Chondrocyte (in vitro differentiated cells): ENCODE measurements at regions not wholly inside any gene's neighbourhood (a gene's known extent, or its start where the extent isn't known, plus 50 kb on each side); places are given as distances from the start of the nearest gene placed in this dataset.
A peak's percentile ranks its signal among the peaks of the same experiment; 100 is the strongest.
"Not testable (repeated sequence)": the region's sequence is repeated elsewhere in the genome, so short reads cannot be mapped to it uniquely, and the experiment has no call there.

Experiments used
- DNase-seq: peaks from one replicate; pipeline ENCODE4 v3.0.0; 2021; ENCODE audit warnings: mixed read lengths, low spot score
- H3K27ac Mint-ChIP-seq: one replicate; pipeline ENCODE4 v1.8.0; 2021; ENCODE audit warnings: mild to moderate bottlenecking, moderate library complexity, mixed read lengths; ENCODE audit not compliant: unreplicated experiment
- H3K27me3 Mint-ChIP-seq: 2 replicates; pipeline ENCODE4 v1.8.0; 2021; ENCODE audit warnings: low read depth, mixed read lengths
- H3K36me3 Mint-ChIP-seq: 2 replicates; pipeline ENCODE4 v1.8.0; 2021; ENCODE audit warnings: low read depth, mixed read lengths
- H3K4me1 Mint-ChIP-seq: 2 replicates; pipeline ENCODE4 v1.8.0; 2021; ENCODE audit warnings: low read depth, mild to moderate bottlenecking, mixed read lengths
- H3K4me3 Mint-ChIP-seq: one replicate; pipeline ENCODE4 v1.8.0; 2021; ENCODE audit warnings: mild to moderate bottlenecking, moderate library complexity, mixed read lengths; ENCODE audit not compliant: unreplicated experiment
- H3K9me3 Mint-ChIP-seq: 2 replicates; pipeline ENCODE4 v1.8.0; 2021; ENCODE audit warnings: low read depth, mixed read lengths
- CTCF ChIP-seq: fragments of 200-600 bp; sonication (generic); IDR thresholded peaks from 2 replicates; pipeline ENCODE4 v1.5.0; 2021; ENCODE audit warnings: antibody characterized with exemption, mild to moderate bottlenecking, moderate library complexity

- Mint-ChIP-seq H3K36me3 (no peaks in the 10 kb centered on the region), H3K4me1 (peaks cover 31% of the 10 kb centered on the region), H3K27ac (peak overlapping the region; percentile 81), H3K27me3 (no peaks in the 10 kb centered on the region), H3K9me3 (no peaks in the 10 kb centered on the region), H3K4me3 (no peak overlapping the region)
- DNase-seq, result no peak
- no peak for TF ChIP-seq CTCF
Observed at GRCh38 chr20:56778765-56779195, 149.7 kb downstream of the TFAP2C start.

- TF ChIP-seq CTCF, result no peak
- Mint-ChIP-seq H3K27ac (no peak overlapping the region), H3K4me1 (peaks cover 31% of the 10 kb centered on the region), H3K27me3 (no peaks in the 10 kb centered on the region), H3K36me3 (no peaks in the 10 kb centered on the region), H3K9me3 (no peaks in the 10 kb centered on the region), H3K4me3 (no peak overlapping the region)
- DNase-seq, result no peak
Observed at GRCh38 chr20:56779452-56780143, 150.5 kb downstream of the TFAP2C start.

GRCh38 chr20:56780266-56780665 lies 151.2 kb downstream of the TFAP2C start:
- Mint-ChIP-seq H3K4me1 (peaks cover 31% of the 10 kb centered on the region), H3K27me3 (no peaks in the 10 kb centered on the region), H3K4me3 (no peak overlapping the region), H3K9me3 (no peaks in the 10 kb centered on the region), H3K27ac (no peak overlapping the region), H3K36me3 (no peaks in the 10 kb centered on the region)
- no peak for TF ChIP-seq CTCF
- no peak for DNase-seq

GRCh38 chr20:56781108-56781739 lies 152.1 kb downstream of the TFAP2C start:
- no peak for TF ChIP-seq CTCF
- Mint-ChIP-seq H3K9me3 (no peaks in the 10 kb centered on the region), H3K36me3 (no peaks in the 10 kb centered on the region), H3K27ac (no peak overlapping the region), H3K27me3 (no peaks in the 10 kb centered on the region), H3K4me1 (peaks cover 31% of the 10 kb centered on the region), H3K4me3 (no peak overlapping the region)
- peak; percentile 78 for DNase-seq

GRCh38 chr20:56781987-56782560 lies 153.0 kb downstream of the TFAP2C start:
- not testable (repeated sequence) for H3K27ac Mint-ChIP-seq, H3K4me3 Mint-ChIP-seq, DNase-seq, H3K9me3 Mint-ChIP-seq, H3K27me3 Mint-ChIP-seq, H3K36me3 Mint-ChIP-seq
- peaks cover 31% of the 10 kb centered on the region for H3K4me1 Mint-ChIP-seq

- not testable (repeated sequence) for H3K9me3 Mint-ChIP-seq, H3K27me3 Mint-ChIP-seq, H3K27ac Mint-ChIP-seq, H3K4me3 Mint-ChIP-seq, H3K36me3 Mint-ChIP-seq
- peak; percentile 38 for DNase-seq
- H3K4me1 Mint-ChIP-seq, result peaks cover 36% of the 10 kb centered on the region
Observed at GRCh38 chr20:56782814-56783213, 153.7 kb downstream of the TFAP2C start.
